HepG2 (cell line): ENCODE measurements at regions not wholly inside any gene's neighbourhood (a gene's known extent, or its start where the extent isn't known, plus 50 kb on each side); places are given as distances from the start of the nearest gene placed in this dataset.

Source experiments
- ATAC-seq: fragments of 200-7000 bp; cut with Tn5 transposase; 3 replicates; pipeline ENCODE4 v1.9.1; 2020; ENCODE audit warnings: mild to moderate bottlenecking, moderate library complexity
- BruUV-seq: library from RNA; stranded (reverse); fragments of 400-500 nt; replicated peaks from 2 replicates; lab custom pipeline; 2021; lab: Mats Ljungman, UMichigan
- CTCF ChIA-PET: fragments of 300-600 bp; formaldehyde crosslinking; extraction: SDS; loops from one replicate; lab custom pipeline; 2021; ENCODE audit warnings: low total read pairs, inconsistent platforms, low intra/inter-chr PET ratio; lab: Yijun Ruan, JAX
- POLR2A ChIA-PET: fragments of 350-600 bp; sonication (Branson Sonifier 250); formaldehyde crosslinking; loops from one replicate; lab custom pipeline; 2020; ENCODE audit warnings: antibody characterized with exemption, inconsistent platforms; lab: Yijun Ruan, JAX
- DNase-seq: peaks from one replicate; pipeline ENCODE4 v3.0.0-alpha.2; 2015; ENCODE audit warnings: low spot score
- FAIRE-seq: peaks from 3 replicates; lab custom pipeline; 2011; peaks lifted over from hg19 to GRCh38; lab: Jason Lieb, UNC
- H2AFZ ChIP-seq: one replicate; pipeline ENCODE4 v1.6.1; 2011; ENCODE audit warnings: low read length, inconsistent platforms
- H3K27ac ChIP-seq: fragments of 300-600 bp; 3 replicates; pipeline ENCODE4 v1.8.0; 2011; ENCODE audit warnings: mixed run types, mild to moderate bottlenecking, mixed read lengths, low read length, inconsistent platforms; ENCODE audit not compliant: insufficient read depth; ENCODE audit errors: extremely low read length
- H3K27me3 ChIP-seq, 2 experiments: fragments of 200-600 bp in 1 of 2; 2 replicates in 1 of 2; 3 replicates in 1 of 2; pipeline versions ENCODE4 v1.6.0 to v1.8.0; 2011; ENCODE audit warnings: low read length in 2 of 2, mild to moderate bottlenecking in 2 of 2, moderate library complexity in 2 of 2, inconsistent platforms in 1 of 2; ENCODE audit not compliant: insufficient read depth in 2 of 2, control insufficient read depth in 1 of 2
- H3K36me3 ChIP-seq, 2 experiments: fragments of 200-600 bp in 1 of 2; replicated peaks in 1 of 2; 2 replicates in 1 of 2; 3 replicates in 1 of 2; pipeline versions ENCODE4 v1.5.1 to v1.8.0; 2011; ENCODE audit warnings: low read length in 2 of 2, inconsistent platforms in 1 of 2; ENCODE audit not compliant: insufficient read depth in 2 of 2, control insufficient read depth in 1 of 2
- H3K4me1 ChIP-seq: 2 replicates; pipeline ENCODE4 v1.5.1; 2012; ENCODE audit warnings: low read length, inconsistent platforms; ENCODE audit not compliant: insufficient read depth
- H3K4me2 ChIP-seq: 2 replicates; pipeline ENCODE4 v1.6.0; 2011; ENCODE audit warnings: low read depth, low read length, inconsistent platforms
- H3K4me3 ChIP-seq, 3 experiments: fragments of 200-600 bp in 1 of 3; sonication (generic), shearing (Covaris generic) in 1 of 3; replicated peaks in 1 of 3; 2 replicates each; pipeline ENCODE4 v1.5.1; 2011 to 2016; ENCODE audit warnings: low read length in 3 of 3, inconsistent platforms in 2 of 3, low read depth in 2 of 3, mild to moderate bottlenecking in 2 of 3, control low read depth in 1 of 3, mixed read lengths in 1 of 3; ENCODE audit not compliant: insufficient read depth in 1 of 3
- H3K79me2 ChIP-seq: one replicate; pipeline ENCODE4 v1.6.1; 2011; ENCODE audit warnings: low read length, inconsistent platforms; ENCODE audit not compliant: insufficient read depth
- H3K9ac ChIP-seq: 2 replicates; pipeline ENCODE4 v1.6.0; 2011; ENCODE audit warnings: mild to moderate bottlenecking, low read depth, low read length, inconsistent platforms; ENCODE audit not compliant: insufficient read depth
- H3K9me3 ChIP-seq: 2 replicates; pipeline ENCODE4 v1.5.1; 2012; ENCODE audit warnings: mild to moderate bottlenecking, low read length
- H4K20me1 ChIP-seq: 2 replicates; pipeline ENCODE4 v1.6.0; 2011; ENCODE audit warnings: inconsistent platforms, mild to moderate bottlenecking, low read length, moderate library complexity; ENCODE audit not compliant: insufficient read depth
- DDIT3 ChIP-seq: sonication (generic); formaldehyde crosslinking; IDR thresholded peaks from 2 replicates; pipeline ENCODE4 v1.4.0; 2020; ENCODE audit warnings: mild to moderate bottlenecking, missing genetic modification reagents
- FIP1L1 ChIP-seq: fragments of 200-400 bp; formaldehyde crosslinking; IDR thresholded peaks from 2 replicates; pipeline ENCODE4 v1.6.1; 2018; ENCODE audit warnings: low read depth, mild to moderate bottlenecking, low read length, moderate library complexity, borderline replicate concordance; ENCODE audit not compliant: insufficient read depth
- PBX2 ChIP-seq: IDR thresholded peaks from 2 replicates; pipeline ENCODE4 v1.6.1; 2016; ENCODE audit warnings: control low read depth
- ZNF337 ChIP-seq: sonication (generic); formaldehyde crosslinking; IDR thresholded peaks from 2 replicates; pipeline ENCODE4 v1.5.1; 2020; ENCODE audit warnings: missing genetic modification reagents, low read depth, mild to moderate bottlenecking, borderline replicate concordance
- ZNF446 ChIP-seq: sonication (generic); formaldehyde crosslinking; IDR thresholded peaks from 2 replicates; pipeline ENCODE4 v1.5.0; 2020; ENCODE audit warnings: mild to moderate bottlenecking, missing genetic modification reagents
- in situ Hi-C: cut with HindIII; loops from 2 replicates; pipeline ENCODE4 v1.10.0; 2017; ENCODE audit warnings: low pct_unique_long_range_greater_than_20kb; ENCODE audit not compliant: extremely low pct_ligation_motif_present
- intact Hi-C: fragments of 100-400 bp; cut with micrococcal nuclease; formaldehyde crosslinking; loops from one replicate; pipeline ENCODE4 v1.10.0; 2022; ENCODE audit not compliant: unreplicated experiment
- TF ChIP-seq, protein P1 (sequence below): sonication (generic); formaldehyde crosslinking; IDR thresholded peaks from 2 replicates; pipeline ENCODE4 v1.9.0; 2021; ENCODE audit warnings: missing genetic modification reagents, borderline replicate concordance
- TF ChIP-seq, protein P2 (sequence below): sonication (generic); formaldehyde crosslinking; IDR thresholded peaks from one replicate; pipeline ENCODE4 v1.5.1; 2020; ENCODE audit warnings: mild to moderate bottlenecking, missing genetic modification reagents; ENCODE audit errors: not compliant biosample characterization

GRCh38 chr11:91209306-91209705 is 986.5 kb upstream of the CHORDC1 start:
- DNase-seq = no peak
- Histone ChIP-seq H3K27me3 (no peaks in the 10 kb centered on the region), H3K4me3 (no peak overlapping the region), H3K9ac (no peak overlapping the region), H3K79me2 (no peaks in the 10 kb centered on the region), H3K27ac (no peak overlapping the region), H3K4me1 (no peaks in the 10 kb centered on the region), H3K9me3 (no peaks in the 10 kb centered on the region), H4K20me1 (no peaks in the 10 kb centered on the region), H3K36me3 (no peaks in the 10 kb centered on the region), H3K4me2 (no peak overlapping the region), H2AFZ (no peak overlapping the region)
- no TSS peak for BruUV-seq
- CTCF ChIA-PET = no interaction called here
- no peak for FAIRE-seq
- no peak for ATAC-seq
- in situ Hi-C loops = no loop called here
- intact Hi-C loops = no loop called here
- TF ChIP-seq ZNF446 (CRISPR knock-in tag) (no peak), PBX2 (CRISPR knock-in tag) (no peak), ZNF337 (CRISPR knock-in tag) (no peak), FIP1L1 (no peak), DDIT3 (CRISPR knock-in tag) (no peak)
- TF ChIP-seq, protein P1, sequence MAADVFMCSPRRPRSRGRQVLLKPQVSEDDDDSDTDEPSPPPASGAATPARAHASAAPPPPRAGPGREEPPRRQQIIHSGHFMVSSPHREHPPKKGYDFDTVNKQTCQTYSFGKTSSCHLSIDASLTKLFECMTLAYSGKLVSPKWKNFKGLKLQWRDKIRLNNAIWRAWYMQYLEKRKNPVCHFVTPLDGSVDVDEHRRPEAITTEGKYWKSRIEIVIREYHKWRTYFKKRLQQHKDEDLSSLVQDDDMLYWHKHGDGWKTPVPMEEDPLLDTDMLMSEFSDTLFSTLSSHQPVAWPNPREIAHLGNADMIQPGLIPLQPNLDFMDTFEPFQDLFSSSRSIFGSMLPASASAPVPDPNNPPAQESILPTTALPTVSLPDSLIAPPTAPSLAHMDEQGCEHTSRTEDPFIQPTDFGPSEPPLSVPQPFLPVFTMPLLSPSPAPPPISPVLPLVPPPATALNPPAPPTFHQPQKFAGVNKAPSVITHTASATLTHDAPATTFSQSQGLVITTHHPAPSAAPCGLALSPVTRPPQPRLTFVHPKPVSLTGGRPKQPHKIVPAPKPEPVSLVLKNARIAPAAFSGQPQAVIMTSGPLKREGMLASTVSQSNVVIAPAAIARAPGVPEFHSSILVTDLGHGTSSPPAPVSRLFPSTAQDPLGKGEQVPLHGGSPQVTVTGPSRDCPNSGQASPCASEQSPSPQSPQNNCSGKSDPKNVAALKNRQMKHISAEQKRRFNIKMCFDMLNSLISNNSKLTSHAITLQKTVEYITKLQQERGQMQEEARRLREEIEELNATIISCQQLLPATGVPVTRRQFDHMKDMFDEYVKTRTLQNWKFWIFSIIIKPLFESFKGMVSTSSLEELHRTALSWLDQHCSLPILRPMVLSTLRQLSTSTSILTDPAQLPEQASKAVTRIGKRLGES (CRISPR knock-in tag) = no peak
- TF ChIP-seq, protein P2, sequence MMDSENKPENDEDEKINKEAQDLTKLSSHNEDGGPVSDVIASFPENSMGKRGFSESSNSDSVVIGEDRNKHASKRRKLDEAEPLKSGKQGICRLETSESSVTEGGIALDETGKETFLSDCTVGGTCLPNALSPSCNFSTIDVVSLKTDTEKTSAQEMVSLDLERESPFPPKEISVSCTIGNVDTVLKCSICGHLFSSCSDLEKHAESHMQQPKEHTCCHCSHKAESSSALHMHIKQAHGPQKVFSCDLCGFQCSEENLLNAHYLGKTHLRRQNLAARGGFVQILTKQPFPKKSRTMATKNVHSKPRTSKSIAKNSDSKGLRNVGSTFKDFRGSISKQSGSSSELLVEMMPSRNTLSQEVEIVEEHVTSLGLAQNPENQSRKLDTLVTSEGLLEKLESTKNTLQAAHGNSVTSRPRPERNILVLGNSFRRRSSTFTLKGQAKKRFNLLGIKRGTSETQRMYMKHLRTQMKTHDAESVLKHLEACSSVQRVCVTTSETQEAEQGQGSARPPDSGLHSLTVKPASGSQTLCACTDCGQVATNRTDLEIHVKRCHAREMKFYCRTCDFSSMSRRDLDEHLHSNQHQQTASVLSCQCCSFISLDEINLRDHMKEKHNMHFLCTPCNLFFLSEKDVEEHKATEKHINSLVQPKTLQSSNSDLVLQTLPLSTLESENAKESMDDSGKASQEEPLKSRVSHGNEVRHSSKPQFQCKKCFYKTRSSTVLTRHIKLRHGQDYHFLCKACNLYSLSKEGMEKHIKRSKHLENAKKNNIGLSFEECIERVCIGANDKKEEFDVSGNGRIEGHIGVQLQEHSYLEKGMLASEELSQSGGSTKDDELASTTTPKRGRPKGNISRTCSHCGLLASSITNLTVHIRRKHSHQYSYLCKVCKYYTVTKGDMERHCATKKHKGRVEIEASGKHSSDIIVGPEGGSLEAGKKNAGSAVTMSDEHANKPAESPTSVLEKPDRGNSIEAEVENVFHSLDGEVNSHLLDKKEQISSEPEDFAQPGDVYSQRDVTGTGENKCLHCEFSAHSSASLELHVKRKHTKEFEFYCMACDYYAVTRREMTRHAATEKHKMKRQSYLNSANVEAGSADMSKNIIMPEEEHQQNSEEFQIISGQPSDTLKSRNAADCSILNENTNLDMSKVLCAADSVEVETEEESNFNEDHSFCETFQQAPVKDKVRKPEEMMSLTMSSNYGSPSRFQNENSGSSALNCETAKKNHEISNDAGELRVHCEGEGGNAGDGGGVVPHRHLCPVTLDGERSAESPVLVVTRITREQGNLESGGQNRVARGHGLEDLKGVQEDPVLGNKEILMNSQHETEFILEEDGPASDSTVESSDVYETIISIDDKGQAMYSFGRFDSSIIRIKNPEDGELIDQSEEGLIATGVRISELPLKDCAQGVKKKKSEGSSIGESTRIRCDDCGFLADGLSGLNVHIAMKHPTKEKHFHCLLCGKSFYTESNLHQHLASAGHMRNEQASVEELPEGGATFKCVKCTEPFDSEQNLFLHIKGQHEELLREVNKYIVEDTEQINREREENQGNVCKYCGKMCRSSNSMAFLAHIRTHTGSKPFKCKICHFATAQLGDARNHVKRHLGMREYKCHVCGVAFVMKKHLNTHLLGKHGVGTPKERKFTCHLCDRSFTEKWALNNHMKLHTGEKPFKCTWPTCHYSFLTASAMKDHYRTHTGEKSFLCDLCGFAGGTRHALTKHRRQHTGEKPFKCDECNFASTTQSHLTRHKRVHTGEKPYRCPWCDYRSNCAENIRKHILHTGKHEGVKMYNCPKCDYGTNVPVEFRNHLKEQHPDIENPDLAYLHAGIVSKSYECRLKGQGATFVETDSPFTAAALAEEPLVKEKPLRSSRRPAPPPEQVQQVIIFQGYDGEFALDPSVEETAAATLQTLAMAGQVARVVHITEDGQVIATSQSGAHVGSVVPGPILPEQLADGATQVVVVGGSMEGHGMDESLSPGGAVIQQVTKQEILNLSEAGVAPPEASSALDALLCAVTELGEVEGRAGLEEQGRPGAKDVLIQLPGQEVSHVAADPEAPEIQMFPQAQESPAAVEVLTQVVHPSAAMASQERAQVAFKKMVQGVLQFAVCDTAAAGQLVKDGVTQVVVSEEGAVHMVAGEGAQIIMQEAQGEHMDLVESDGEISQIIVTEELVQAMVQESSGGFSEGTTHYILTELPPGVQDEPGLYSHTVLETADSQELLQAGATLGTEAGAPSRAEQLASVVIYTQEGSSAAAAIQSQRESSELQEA (CRISPR knock-in tag) = no peak
- POLR2A ChIA-PET = no interaction called here
